Gastrocnemius medialis (tissue), 4 donors: ENCODE measurements at regions not wholly inside any gene's neighbourhood (a gene's known extent, or its start where the extent isn't known, plus 50 kb on each side); places are given as distances from the start of the nearest gene placed in this dataset.

Experiments
- CTCF ChIP-seq, 5 experiments: fragments of 450-650 bp in 3 of 5; fragments of 200-600 bp in 2 of 5; sonication (generic) in 2 of 5; IDR thresholded peaks in 4 of 5; conservative IDR thresholded peaks in 1 of 5; 1 replicate in 4 of 5; 2 replicates in 1 of 5; pipeline ENCODE4 v1.5.1; 2016 to 2019; ENCODE audit warnings: antibody characterized with exemption in 5 of 5, mild to moderate bottlenecking in 3 of 5, moderate library complexity in 3 of 5
- POLR2A ChIP-seq, 2 donors: fragments of 450-650 bp; IDR thresholded peaks; one replicate each; pipeline ENCODE4 v1.6.1; 2017; ENCODE audit warnings: antibody characterized with exemption in 2 of 2, mild to moderate bottlenecking in 2 of 2, moderate library complexity in 2 of 2

GRCh38 chr10:132117636-132118190 lies 52.0 kb downstream of the JAKMIP3 start:
- TF ChIP-seq CTCF (IDR thresholded peaks at IDR 0.05 in 4 of 5, conservative IDR thresholded peaks at IDR 0.05 in 1 of 5), result no peak
- TF ChIP-seq POLR2A (IDR thresholded peaks at IDR 0.05), result no peak
